Dedifferentiated amniotic fluid mesenchymal stem cell (primary cell): ENCODE measurements at regions not wholly inside any gene's neighbourhood (a gene's known extent, or its start where the extent isn't known, plus 50 kb on each side); places are given as distances from the start of the nearest gene placed in this dataset.

Source experiments
- DNase-seq: peaks from one replicate; pipeline ENCODE4 v3.0.0-alpha.2; 2016; ENCODE audit errors: extremely low spot score

- no peak for DNase-seq
Measured at GRCh38 chr2:23198316-23199114, 186.5 kb upstream of the KLHL29 start.

DNA sequence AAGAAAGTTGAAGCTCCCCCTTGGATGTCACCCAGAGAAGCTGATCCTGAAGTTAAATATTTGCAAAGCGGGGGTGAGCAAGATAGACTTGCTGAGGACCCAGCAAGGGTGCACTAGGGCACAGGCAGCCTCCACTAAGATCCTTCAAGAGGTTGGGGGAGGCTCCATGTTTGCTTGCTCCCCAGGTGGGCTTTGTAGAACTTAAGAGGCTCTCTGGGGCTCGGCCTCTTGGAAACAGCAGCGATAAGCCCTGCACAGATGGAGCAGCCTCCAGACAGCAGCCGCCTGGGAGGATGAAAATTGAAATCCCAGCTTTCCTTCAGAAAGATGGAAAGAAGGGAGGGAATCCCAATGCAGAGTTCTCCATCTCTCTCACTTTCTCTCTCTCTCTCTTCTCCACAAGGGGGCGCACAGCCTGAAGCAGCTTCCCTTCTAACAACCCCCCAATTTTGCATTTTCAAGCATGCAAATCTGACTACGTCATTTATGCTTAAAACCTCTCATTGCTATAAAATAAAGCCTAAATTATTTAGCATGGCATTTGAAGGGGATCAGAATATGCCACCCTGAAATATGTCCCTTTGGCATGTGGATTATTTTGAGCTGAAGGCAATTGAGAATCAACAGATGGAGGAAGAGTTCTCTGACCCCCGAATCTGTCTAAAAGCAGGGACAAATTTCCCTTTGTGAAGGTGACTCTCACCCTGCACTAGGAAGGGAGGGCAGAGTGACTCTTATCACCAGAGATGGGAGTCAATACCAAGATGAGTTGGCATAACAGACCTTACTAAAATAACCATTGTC, 185.7 kb upstream of the KLHL29 start:
- no peak for DNase-seq

DNA sequence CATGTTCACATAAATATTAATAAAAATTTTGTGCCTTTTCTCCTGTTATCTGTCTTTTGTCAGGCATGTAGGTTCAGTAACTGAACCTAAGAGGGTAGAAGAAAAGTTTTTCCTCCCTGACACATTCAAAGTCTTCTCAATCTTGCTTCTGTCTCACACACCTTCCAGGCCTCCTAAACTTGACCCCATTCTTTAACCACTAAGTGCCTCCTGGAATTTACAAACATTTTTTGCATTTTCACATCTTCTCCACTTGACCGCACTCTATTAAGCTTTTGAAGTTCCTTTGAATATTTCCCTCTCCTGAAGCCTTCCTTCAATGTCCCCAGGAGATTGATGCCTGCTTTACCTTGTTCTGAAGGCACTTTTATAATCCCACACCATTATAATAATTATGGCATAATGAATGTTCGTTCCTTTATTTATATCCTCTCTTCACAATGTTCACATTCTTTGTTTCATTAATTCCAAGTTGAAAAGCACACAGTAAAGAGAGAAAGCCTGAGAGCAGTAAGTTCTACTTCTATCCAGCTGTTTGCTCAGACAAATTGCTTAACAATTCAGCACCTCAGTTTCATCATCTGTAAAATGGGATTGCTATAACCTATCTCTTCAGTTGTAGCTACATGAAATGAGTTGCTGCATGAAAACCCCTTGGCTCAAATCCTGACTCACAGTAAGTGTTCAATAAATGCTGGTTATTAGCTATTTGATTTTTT, 184.8 kb upstream of the KLHL29 start:
- DNase-seq, result no peak

GRCh38 chr2:23200787-23201114, 184.2 kb upstream of the KLHL29 start:
- DNase-seq, result no peak

GRCh38 chr2:23203383-23203782, 181.6 kb upstream of the KLHL29 start:
- DNase-seq, result no peak

- no peak for DNase-seq
Measured at GRCh38 chr2:23204685-23205242, 180.2 kb upstream of the KLHL29 start.

GRCh38 chr2:23206650-23207049, 178.3 kb upstream of the KLHL29 start:
- no peak for DNase-seq

GRCh38 chr2:23207871-23208270, 177.1 kb upstream of the KLHL29 start:
- DNase-seq, result no peak

- DNase-seq, result no peak
Measured at GRCh38 chr2:23208339-23208738, 176.6 kb upstream of the KLHL29 start.

- no peak for DNase-seq
Measured at GRCh38 chr2:23209059-23209458, 175.9 kb upstream of the KLHL29 start.

DNA sequence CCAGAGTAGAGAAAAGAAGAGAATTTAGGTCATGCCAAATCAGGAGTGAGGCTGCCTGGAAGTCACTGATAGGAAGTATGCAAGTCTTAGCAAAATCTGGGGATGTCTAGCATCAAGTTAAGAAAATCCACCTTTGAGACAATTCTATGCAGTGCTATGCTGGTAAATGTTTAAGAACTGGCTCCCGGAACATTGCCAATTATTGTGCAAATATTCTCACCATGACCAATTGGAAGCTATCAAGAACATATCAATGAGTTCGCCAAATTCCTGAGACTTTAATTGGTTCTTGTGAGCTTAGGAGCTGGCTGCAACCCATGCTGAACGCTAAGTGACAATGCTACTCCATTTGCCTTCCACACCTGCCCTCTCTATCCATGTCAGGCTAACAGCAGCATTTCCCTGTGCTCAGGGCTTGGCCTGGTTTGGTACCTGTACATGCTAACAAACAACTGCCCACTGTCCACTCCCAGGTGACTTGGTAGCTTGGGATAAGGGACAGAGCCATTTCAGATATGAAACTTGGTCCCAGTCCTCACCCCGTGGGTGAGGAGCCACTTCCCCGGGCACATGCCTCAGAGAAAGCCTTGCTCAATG, 172.9 kb upstream of the KLHL29 start:
- DNase-seq, result no peak

GRCh38 chr2:23213196-23213595, 171.8 kb upstream of the KLHL29 start:
- DNase-seq, result no peak

GRCh38 chr2:23215016-23215415, 170.0 kb upstream of the KLHL29 start:
- DNase-seq, result no peak

DNA sequence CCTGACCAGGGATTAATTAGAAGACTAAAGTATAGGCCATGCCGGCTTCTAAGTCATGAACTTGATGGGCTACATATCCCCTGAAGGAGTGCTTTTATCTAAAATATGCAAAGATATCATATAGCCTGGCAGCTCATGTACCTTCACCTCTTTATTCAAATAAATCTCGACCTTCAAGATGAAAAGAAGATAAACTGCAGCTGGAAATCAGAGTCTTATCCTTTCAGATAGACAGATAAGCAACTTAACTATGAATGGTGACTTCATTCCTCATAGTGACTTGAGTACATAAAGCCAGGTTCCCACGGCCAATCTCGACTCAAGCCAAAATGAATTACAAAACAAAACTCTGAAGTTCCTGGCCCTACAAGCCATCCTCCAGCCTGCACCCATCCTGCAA, 165.3 kb upstream of the KLHL29 start:
- DNase-seq, result no peak

DNA sequence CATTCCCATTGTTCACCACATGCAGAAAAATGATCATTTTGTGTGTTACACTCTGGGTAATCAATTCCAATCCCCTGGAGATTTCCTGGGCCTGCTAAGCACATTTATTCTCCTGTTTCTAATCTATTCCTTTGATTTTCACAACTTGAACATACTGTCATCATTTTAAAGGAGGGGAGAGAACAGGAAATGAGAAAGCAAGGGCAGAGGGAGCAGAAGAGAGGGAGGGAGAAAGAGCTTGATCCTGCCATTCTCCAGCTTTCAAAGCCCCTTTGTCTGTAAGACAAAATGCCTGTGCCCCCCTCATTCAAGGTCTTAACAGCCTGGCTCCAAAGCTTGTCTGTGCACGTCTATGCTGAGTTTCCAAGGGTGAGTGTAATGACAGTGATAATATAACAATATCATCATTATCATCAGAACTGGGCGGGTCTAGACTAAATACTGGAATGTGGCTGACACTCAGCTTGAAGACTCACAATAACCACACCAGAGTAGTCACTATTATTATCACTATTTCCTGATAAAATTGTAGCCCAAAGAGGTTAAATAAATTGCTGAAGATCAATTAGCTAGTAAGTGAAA, 164.4 kb upstream of the KLHL29 start:
- no peak for DNase-seq

GRCh38 chr2:23221236-23221635, 163.7 kb upstream of the KLHL29 start:
- DNase-seq, result no peak

- no peak for DNase-seq
Measured at GRCh38 chr2:23221901-23222300, 163.1 kb upstream of the KLHL29 start.

DNA sequence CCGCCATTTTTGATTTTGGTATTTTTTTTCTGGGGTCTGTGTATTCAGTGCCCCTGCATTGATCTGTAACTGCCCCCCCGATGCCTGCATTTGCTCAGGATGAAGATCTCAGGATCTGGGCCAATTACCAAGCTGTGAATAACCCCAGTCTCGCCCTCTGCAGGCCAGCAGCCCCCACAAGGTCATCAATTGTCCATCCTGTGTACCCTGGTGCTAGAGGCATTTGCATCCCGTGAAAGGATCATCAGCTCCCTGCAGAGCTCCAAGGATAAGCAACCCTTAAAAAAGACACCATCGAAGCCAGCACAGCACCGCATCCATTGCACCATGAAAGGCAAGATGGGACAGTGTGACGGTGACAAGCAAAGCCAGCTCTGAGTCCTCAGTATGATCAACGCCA, 154.1 kb upstream of the KLHL29 start:
- no peak for DNase-seq

GRCh38 chr2:23231865-23232264, 153.1 kb upstream of the KLHL29 start:
- DNase-seq, result no peak

GRCh38 chr2:23235292-23235691, 149.7 kb upstream of the KLHL29 start:
- DNase-seq, result no peak

DNA sequence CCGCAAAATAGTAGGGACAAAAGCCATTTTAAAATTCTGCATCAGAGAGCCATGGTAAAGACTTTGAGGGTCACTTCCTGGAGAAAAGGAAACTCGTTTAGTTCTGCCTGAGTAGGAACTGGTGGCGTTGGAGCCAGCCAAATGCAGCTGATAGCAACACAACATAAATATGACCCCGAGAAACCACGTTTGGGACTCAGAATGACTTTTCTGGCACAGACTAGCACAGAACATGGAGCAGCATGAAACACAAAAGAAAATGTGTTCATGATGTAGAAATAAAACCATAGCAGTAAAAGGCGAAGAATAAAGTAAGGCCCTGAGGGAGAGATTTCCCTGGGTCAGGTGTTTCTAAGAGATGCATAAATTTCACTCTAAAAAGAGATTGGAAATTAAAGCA, 149.2 kb upstream of the KLHL29 start:
- no peak for DNase-seq

GRCh38 chr2:23237147-23237546, 147.8 kb upstream of the KLHL29 start:
- DNase-seq, result no peak
